ENCODE measurements at regions not wholly inside any gene's neighbourhood (a gene's known extent, or its start where the extent isn't known, plus 50 kb on each side); places are given as distances from the start of the nearest gene placed in this dataset.

GRCh38 chr1:63129184-63129583, 193.2 kb upstream of the FOXD3 start:
- DNase-seq (ENCODE audit: low spot score) = no peak
- H3K27me3 ChIP-seq (ENCODE audit: insufficient read depth) = no peaks in the 10 kb centered on the region
- peaks cover 2% of the 10 kb centered on the region; the same call in 1 of the 3 replicates for H3K4me1 Mint-ChIP-seq
- no peaks in the 10 kb centered on the region for H3K9me3 Mint-ChIP-seq
- no peak overlapping the region for H3K4me2 ChIP-seq
- H3K9me2 ChIP-seq (ENCODE audit: insufficient read depth) = no peaks in the 10 kb centered on the region
- H3K79me2 ChIP-seq (replicated peaks; ENCODE audit: insufficient read depth) = no peaks in the 10 kb centered on the region
- H3K27ac ChIP-seq (ENCODE audit: low read depth) = no peak overlapping the region
- TF ChIP-seq ZNF331 (CRISPR knock-in tag; IDR thresholded peaks at IDR 0.05; ENCODE audit: low read depth) (no peak), POLR2AphosphoS5 (IDR thresholded peaks at IDR 0.05; ENCODE audit: low read depth) (no peak), EZH2 (IDR thresholded peaks at IDR 0.05; ENCODE audit: low read depth, unreplicated experiment) (no peak), EZH2phosphoT487 (IDR thresholded peaks at IDR 0.05; ENCODE audit: unreplicated experiment) (no peak), JUNB (IDR thresholded peaks at IDR 0.05; ENCODE audit: unreplicated experiment) (no peak), CREB1 (CRISPR knock-in tag; IDR thresholded peaks at IDR 0.05; ENCODE audit: low read depth) (no peak), NANOG (IDR thresholded peaks at IDR 0.05; ENCODE audit: borderline replicate concordance) (no peak), STAT1 (IDR thresholded peaks at IDR 0.05; ENCODE audit: unreplicated experiment) (no peak), ZNF114 (CRISPR knock-in tag; IDR thresholded peaks at IDR 0.05) (no peak)
- TF ChIP-seq, protein P1, sequence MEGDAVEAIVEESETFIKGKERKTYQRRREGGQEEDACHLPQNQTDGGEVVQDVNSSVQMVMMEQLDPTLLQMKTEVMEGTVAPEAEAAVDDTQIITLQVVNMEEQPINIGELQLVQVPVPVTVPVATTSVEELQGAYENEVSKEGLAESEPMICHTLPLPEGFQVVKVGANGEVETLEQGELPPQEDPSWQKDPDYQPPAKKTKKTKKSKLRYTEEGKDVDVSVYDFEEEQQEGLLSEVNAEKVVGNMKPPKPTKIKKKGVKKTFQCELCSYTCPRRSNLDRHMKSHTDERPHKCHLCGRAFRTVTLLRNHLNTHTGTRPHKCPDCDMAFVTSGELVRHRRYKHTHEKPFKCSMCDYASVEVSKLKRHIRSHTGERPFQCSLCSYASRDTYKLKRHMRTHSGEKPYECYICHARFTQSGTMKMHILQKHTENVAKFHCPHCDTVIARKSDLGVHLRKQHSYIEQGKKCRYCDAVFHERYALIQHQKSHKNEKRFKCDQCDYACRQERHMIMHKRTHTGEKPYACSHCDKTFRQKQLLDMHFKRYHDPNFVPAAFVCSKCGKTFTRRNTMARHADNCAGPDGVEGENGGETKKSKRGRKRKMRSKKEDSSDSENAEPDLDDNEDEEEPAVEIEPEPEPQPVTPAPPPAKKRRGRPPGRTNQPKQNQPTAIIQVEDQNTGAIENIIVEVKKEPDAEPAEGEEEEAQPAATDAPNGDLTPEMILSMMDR (conservative IDR thresholded peaks at IDR 0.05; ENCODE audit: low read depth in 2 of 2) = no peak
- TF ChIP-seq, protein P2, sequence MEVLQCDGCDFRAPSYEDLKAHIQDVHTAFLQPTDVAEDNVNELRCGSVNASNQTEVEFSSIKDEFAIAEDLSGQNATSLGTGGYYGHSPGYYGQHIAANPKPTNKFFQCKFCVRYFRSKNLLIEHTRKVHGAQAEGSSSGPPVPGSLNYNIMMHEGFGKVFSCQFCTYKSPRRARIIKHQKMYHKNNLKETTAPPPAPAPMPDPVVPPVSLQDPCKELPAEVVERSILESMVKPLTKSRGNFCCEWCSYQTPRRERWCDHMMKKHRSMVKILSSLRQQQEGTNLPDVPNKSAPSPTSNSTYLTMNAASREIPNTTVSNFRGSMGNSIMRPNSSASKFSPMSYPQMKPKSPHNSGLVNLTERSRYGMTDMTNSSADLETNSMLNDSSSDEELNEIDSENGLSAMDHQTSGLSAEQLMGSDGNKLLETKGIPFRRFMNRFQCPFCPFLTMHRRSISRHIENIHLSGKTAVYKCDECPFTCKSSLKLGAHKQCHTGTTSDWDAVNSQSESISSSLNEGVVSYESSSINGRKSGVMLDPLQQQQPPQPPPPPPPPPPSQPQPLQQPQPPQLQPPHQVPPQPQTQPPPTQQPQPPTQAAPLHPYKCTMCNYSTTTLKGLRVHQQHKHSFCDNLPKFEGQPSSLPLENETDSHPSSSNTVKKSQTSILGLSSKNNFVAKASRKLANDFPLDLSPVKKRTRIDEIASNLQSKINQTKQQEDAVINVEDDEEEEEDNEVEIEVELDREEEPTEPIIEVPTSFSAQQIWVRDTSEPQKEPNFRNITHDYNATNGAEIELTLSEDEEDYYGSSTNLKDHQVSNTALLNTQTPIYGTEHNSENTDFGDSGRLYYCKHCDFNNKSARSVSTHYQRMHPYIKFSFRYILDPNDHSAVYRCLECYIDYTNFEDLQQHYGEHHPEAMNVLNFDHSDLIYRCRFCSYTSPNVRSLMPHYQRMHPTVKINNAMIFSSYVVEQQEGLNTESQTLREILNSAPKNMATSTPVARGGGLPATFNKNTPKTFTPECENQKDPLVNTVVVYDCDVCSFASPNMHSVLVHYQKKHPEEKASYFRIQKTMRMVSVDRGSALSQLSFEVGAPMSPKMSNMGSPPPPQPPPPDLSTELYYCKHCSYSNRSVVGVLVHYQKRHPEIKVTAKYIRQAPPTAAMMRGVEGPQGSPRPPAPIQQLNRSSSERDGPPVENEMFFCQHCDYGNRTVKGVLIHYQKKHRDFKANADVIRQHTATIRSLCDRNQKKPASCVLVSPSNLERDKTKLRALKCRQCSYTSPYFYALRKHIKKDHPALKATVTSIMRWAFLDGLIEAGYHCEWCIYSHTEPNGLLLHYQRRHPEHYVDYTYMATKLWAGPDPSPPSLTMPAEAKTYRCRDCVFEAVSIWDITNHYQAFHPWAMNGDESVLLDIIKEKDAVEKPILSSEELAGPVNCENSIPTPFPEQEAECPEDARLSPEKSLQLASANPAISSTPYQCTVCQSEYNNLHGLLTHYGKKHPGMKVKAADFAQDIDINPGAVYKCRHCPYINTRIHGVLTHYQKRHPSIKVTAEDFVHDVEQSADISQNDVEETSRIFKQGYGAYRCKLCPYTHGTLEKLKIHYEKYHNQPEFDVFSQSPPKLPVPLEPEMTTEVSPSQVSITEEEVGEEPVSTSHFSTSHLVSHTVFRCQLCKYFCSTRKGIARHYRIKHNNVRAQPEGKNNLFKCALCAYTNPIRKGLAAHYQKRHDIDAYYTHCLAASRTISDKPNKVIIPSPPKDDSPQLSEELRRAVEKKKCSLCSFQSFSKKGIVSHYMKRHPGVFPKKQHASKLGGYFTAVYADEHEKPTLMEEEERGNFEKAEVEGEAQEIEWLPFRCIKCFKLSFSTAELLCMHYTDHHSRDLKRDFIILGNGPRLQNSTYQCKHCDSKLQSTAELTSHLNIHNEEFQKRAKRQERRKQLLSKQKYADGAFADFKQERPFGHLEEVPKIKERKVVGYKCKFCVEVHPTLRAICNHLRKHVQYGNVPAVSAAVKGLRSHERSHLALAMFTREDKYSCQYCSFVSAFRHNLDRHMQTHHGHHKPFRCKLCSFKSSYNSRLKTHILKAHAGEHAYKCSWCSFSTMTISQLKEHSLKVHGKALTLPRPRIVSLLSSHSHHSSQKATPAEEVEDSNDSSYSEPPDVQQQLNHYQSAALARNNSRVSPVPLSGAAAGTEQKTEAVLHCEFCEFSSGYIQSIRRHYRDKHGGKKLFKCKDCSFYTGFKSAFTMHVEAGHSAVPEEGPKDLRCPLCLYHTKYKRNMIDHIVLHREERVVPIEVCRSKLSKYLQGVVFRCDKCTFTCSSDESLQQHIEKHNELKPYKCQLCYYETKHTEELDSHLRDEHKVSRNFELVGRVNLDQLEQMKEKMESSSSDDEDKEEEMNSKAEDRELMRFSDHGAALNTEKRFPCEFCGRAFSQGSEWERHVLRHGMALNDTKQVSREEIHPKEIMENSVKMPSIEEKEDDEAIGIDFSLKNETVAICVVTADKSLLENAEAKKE (CRISPR knock-in tag; IDR thresholded peaks at IDR 0.05) = no peak
- TF ChIP-seq, protein P3, sequence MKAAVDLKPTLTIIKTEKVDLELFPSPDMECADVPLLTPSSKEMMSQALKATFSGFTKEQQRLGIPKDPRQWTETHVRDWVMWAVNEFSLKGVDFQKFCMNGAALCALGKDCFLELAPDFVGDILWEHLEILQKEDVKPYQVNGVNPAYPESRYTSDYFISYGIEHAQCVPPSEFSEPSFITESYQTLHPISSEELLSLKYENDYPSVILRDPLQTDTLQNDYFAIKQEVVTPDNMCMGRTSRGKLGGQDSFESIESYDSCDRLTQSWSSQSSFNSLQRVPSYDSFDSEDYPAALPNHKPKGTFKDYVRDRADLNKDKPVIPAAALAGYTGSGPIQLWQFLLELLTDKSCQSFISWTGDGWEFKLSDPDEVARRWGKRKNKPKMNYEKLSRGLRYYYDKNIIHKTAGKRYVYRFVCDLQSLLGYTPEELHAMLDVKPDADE (IDR thresholded peaks at IDR 0.05) = no peak
- TF ChIP-seq, protein P4, sequence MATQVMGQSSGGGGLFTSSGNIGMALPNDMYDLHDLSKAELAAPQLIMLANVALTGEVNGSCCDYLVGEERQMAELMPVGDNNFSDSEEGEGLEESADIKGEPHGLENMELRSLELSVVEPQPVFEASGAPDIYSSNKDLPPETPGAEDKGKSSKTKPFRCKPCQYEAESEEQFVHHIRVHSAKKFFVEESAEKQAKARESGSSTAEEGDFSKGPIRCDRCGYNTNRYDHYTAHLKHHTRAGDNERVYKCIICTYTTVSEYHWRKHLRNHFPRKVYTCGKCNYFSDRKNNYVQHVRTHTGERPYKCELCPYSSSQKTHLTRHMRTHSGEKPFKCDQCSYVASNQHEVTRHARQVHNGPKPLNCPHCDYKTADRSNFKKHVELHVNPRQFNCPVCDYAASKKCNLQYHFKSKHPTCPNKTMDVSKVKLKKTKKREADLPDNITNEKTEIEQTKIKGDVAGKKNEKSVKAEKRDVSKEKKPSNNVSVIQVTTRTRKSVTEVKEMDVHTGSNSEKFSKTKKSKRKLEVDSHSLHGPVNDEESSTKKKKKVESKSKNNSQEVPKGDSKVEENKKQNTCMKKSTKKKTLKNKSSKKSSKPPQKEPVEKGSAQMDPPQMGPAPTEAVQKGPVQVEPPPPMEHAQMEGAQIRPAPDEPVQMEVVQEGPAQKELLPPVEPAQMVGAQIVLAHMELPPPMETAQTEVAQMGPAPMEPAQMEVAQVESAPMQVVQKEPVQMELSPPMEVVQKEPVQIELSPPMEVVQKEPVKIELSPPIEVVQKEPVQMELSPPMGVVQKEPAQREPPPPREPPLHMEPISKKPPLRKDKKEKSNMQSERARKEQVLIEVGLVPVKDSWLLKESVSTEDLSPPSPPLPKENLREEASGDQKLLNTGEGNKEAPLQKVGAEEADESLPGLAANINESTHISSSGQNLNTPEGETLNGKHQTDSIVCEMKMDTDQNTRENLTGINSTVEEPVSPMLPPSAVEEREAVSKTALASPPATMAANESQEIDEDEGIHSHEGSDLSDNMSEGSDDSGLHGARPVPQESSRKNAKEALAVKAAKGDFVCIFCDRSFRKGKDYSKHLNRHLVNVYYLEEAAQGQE (IDR thresholded peaks at IDR 0.05; ENCODE audit: unreplicated experiment) = no peak
- ATAC-seq = no peak
- H3F3A ChIP-seq (replicated peaks; ENCODE audit: low read depth) = no peaks in the 10 kb centered on the region
- no peak overlapping the region for H2AFZ ChIP-seq
- no peaks in the 10 kb centered on the region for H3K4me1 ChIP-seq (ENCODE audit: insufficient read depth)
- H3K27ac Mint-ChIP-seq = no peak overlapping the region
- no peaks in the 10 kb centered on the region for H4K20me1 ChIP-seq (replicated peaks; ENCODE audit: insufficient read depth)
- H3K4me3 Mint-ChIP-seq = no peak overlapping the region
- no peaks in the 10 kb centered on the region for H3K36me3 ChIP-seq (ENCODE audit: insufficient read depth)
- no peaks in the 10 kb centered on the region for H3K36me3 Mint-ChIP-seq (ENCODE audit: low read depth)
- no peak overlapping the region for H3K4me3 ChIP-seq
- peaks cover 2% of the 10 kb centered on the region for H3K27me3 Mint-ChIP-seq (ENCODE audit: insufficient read depth, low read depth, poor library complexity)
